GM18505 (cell line): ENCODE measurements at regions not wholly inside any gene's neighbourhood (a gene's known extent, or its start where the extent isn't known, plus 50 kb on each side); places are given as distances from the start of the nearest gene placed in this dataset.

ENCODE experiments used
- ATAC-seq: cut with Tn5 transposase; IDR thresholded peaks from one replicate; pipeline ENCODE4 v1.9.1; 2021; ENCODE audit not compliant: unreplicated experiment
- POLR2A ChIP-seq: IDR thresholded peaks from 4 replicates; pipeline ENCODE4 v1.6.1; 2011; ENCODE audit warnings: borderline replicate concordance; ENCODE audit not compliant: insufficient read depth, insufficient read length; ENCODE audit errors: extremely low read depth

- no peak for ATAC-seq
- TF ChIP-seq POLR2A: no peak
These were observed 259.2 kb downstream of the CBLN1 start for GRCh38 chr16:49022351-49022963.

- no peak for ATAC-seq
- no peak for TF ChIP-seq POLR2A
These were observed 260.5 kb downstream of the CBLN1 start for GRCh38 chr16:49021136-49021535.

GRCh38 chr16:49020436-49020835 lies 261.2 kb downstream of the CBLN1 start:
- no peak for TF ChIP-seq POLR2A
- no peak for ATAC-seq

GRCh38 chr16:49019831-49020230 lies 261.8 kb downstream of the CBLN1 start:
- no peak for TF ChIP-seq POLR2A
- no peak for ATAC-seq

- no peak for TF ChIP-seq POLR2A
- no peak for ATAC-seq
These were observed 262.5 kb downstream of the CBLN1 start for GRCh38 chr16:49019081-49019633.

- TF ChIP-seq POLR2A: no peak
- no peak for ATAC-seq
These were observed 263.2 kb downstream of the CBLN1 start for GRCh38 chr16:49018259-49018931.

- no peak for TF ChIP-seq POLR2A
- ATAC-seq: no peak
These were observed 264.1 kb downstream of the CBLN1 start for GRCh38 chr16:49017501-49017900.

- TF ChIP-seq POLR2A: no peak
- ATAC-seq: no peak
These were observed 265.2 kb downstream of the CBLN1 start for GRCh38 chr16:49016461-49016860.

- no peak for ATAC-seq
- TF ChIP-seq POLR2A: no peak
These were observed 266.4 kb downstream of the CBLN1 start for GRCh38 chr16:49015225-49015592.

GRCh38 chr16:49014277-49015224 lies 267.1 kb downstream of the CBLN1 start:
- no peak for ATAC-seq
- TF ChIP-seq POLR2A: no peak

- ATAC-seq: no peak
These were observed 267.9 kb downstream of the CBLN1 start for GRCh38 chr16:49013727-49014080.

GRCh38 chr16:49012961-49013726 lies 268.5 kb downstream of the CBLN1 start:
- no peak for TF ChIP-seq POLR2A
- ATAC-seq: no peak

More at GRCh38 chr16:49013727-49014080, 267.9 kb downstream of the CBLN1 start:
- TF ChIP-seq POLR2A: no peak

- no peak for ATAC-seq
- no peak for TF ChIP-seq POLR2A
These were observed 269.7 kb downstream of the CBLN1 start for GRCh38 chr16:49011901-49012300.

- TF ChIP-seq POLR2A: no peak
- ATAC-seq: no peak
These were observed 270.8 kb downstream of the CBLN1 start for GRCh38 chr16:49010879-49011278.

- no peak for TF ChIP-seq POLR2A
- ATAC-seq: no peak
These were observed 271.2 kb downstream of the CBLN1 start for GRCh38 chr16:49010396-49010795.
